ENCODE measurements at regions not wholly inside any gene's neighbourhood (a gene's known extent, or its start where the extent isn't known, plus 50 kb on each side); places are given as distances from the start of the nearest gene placed in this dataset.
A peak's percentile ranks its signal among the peaks of the same experiment; 100 is the strongest.
"Not testable (repeated sequence)": the region's sequence is repeated elsewhere in the genome, so short reads cannot be mapped to it uniquely, and the experiment has no call there.

DNA sequence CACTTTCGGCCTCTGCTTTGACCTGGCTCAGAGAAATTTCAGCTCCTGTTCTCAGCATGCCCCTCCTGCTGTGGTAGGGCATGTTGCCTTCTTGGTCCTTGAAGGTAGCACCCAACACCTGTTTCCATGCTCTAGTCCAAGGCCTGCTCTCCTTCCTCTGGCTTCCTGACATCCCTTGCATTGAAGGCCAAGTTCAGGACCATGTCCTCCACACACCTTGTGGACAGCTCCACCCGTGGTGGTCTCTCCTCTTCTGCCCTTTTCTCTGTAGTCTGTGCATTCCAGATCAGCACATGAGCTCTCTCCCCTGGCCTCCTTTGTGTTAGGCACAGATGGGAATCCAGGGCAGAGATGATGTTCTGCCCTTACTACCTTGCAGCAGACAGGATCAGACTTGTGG is 225.3 kb downstream of the ADAMTS15 start:
- DNase-seq (ENCODE audit: low read depth): no peak
- TF ChIP-seq, protein P1, sequence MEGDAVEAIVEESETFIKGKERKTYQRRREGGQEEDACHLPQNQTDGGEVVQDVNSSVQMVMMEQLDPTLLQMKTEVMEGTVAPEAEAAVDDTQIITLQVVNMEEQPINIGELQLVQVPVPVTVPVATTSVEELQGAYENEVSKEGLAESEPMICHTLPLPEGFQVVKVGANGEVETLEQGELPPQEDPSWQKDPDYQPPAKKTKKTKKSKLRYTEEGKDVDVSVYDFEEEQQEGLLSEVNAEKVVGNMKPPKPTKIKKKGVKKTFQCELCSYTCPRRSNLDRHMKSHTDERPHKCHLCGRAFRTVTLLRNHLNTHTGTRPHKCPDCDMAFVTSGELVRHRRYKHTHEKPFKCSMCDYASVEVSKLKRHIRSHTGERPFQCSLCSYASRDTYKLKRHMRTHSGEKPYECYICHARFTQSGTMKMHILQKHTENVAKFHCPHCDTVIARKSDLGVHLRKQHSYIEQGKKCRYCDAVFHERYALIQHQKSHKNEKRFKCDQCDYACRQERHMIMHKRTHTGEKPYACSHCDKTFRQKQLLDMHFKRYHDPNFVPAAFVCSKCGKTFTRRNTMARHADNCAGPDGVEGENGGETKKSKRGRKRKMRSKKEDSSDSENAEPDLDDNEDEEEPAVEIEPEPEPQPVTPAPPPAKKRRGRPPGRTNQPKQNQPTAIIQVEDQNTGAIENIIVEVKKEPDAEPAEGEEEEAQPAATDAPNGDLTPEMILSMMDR (IDR thresholded peaks at IDR 0.05; ENCODE audit: insufficient read depth, low read depth, low read length): no peak
- no peak overlapping the region for H3K4me3 ChIP-seq (ENCODE audit: low read depth, low read length)

DNA sequence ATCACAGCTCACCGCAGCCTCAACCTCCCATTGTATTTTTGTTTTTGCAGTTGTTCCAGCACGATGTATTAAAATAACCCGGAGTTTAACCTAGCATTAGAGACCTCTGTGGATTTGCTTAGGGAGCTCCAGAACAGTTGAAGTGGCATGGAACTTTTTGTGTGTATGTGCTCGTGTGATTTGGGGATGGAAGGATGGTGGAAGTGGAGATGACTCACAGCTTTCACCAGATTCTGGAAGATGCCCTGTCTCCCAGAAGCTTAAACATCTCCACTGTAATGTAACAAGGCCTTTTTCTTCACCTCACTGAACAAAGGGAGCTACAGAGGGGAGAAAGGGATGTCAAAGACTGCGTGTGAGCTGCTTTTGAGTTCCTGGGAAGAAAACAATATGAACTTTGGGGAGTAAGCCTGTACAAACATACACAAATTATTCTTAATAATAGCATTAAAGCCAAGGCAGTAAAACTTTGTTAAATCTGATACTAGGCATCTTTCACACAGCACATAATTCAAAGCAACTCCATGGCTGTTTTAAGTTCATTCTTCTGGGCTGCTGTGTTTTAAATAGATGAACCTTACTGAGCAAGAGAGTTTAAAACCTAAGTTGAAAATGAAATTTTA is 226.4 kb downstream of the ADAMTS15 start:
- H3K4me3 ChIP-seq (ENCODE audit: low read depth, low read length): no peak overlapping the region
- TF ChIP-seq, protein P1 (IDR thresholded peaks at IDR 0.05; ENCODE audit: insufficient read depth, low read depth, low read length): no peak
- DNase-seq (ENCODE audit: low read depth): peak; percentile 28

DNA sequence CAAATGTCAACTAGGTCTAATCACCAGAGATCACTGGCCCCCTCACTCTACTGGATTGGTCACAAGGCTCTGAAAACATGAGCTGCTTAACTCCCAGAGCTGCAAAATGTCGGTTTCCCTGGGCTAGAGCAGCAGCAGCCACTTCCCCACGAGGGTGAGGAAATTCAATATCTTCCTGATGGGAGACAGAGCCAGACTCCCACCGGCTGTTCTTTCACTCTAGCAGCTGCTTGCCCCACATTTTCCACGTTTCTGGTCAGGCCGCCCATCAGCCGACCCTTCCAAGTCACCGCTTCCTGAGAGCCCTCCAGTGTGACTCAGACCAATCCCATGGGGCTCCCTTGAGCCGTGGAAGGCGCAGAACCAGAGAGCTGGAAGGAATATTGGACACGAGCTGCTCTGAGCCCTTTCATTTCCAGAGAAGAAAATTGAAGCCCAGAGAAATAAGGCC is 227.0 kb downstream of the ADAMTS15 start:
- DNase-seq (ENCODE audit: low read depth): peak; percentile 75
- TF ChIP-seq, protein P1 (IDR thresholded peaks at IDR 0.05; ENCODE audit: insufficient read depth, low read depth, low read length): no peak
- no peak overlapping the region for H3K4me3 ChIP-seq (ENCODE audit: low read depth, low read length)

DNA sequence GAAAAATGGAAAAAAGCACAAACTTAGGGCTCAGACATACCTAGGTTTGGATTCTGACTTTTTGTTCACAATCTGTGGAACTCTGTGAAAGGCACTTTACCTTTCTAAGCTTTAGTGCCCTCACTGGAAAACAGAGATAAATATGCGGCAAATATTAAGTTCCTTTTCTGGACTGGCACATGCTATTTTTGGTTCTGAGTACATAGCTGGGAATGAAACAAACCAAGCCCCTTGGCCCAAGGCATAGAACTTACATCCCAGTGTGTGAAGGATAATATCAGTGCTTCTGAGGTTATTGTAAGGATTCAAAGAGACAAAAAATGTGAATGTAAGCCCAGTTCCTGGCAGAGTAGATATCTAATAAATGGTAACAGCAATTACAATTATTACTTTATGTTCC is 227.5 kb downstream of the ADAMTS15 start:
- H3K4me3 ChIP-seq (ENCODE audit: low read depth, low read length): no peak overlapping the region
- DNase-seq (ENCODE audit: low read depth): no peak
- TF ChIP-seq, protein P1 (IDR thresholded peaks at IDR 0.05; ENCODE audit: insufficient read depth, low read depth, low read length): no peak

DNA sequence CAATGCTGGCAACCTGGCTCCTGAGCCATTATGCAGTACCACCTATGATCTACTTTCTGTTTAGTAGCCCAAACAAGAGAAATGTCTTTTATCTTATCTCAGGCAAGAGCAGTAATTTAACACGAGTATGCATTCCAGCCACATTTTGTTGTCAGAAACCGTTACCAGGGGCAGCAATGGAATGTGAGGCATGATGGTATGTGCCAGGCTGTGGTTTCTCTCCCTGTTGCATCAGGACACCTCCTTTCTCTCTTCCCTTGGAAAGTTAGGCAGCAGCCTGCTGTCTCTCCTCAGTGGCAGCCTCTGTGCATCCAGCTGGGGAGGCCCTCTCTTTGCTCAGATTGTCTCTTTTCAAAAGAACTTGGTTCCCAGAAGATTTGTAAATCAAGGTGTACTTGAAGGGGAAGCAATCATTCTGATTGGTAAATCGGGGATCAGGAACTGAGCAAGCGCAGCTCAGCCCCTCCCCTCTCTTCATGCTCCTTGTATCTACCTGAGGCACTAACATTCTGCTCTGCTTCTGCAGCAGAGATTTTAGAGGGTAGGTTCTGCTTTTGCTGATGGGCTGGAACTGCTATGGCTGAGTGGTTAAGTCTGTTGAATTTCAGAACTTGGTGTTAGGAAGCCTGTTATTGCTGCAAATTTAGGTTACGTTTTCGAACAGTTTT is 229.2 kb downstream of the ADAMTS15 start:
- peak; percentile 83 for DNase-seq (ENCODE audit: low read depth)
- H3K4me3 ChIP-seq (ENCODE audit: low read depth, low read length): no peak overlapping the region
- TF ChIP-seq, protein P1 (IDR thresholded peaks at IDR 0.05; ENCODE audit: insufficient read depth, low read depth, low read length): no peak

DNA sequence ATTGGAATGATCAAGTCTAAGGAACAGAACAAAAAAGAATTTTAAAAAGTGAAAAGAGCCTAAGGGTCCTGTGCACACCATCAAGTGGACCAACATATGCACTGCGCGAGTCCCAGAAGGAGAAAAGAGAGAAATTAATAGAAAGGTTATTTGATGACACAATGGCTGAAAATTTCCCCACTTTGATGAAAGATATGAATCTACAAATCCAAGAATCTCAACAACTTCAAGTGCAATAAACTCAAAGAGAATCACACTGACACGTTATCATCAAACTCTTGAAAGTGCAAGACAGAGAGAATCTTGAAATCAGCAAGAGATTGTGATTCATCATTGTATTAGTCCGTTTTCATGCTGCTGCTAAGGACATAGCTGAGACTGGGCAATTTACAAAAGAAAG is 230.8 kb downstream of the ADAMTS15 start:
- no peak overlapping the region for H3K4me3 ChIP-seq (ENCODE audit: low read depth, low read length)
- no peak for DNase-seq (ENCODE audit: low read depth)
- TF ChIP-seq, protein P1 (IDR thresholded peaks at IDR 0.05; ENCODE audit: insufficient read depth, low read depth, low read length): no peak

DNA sequence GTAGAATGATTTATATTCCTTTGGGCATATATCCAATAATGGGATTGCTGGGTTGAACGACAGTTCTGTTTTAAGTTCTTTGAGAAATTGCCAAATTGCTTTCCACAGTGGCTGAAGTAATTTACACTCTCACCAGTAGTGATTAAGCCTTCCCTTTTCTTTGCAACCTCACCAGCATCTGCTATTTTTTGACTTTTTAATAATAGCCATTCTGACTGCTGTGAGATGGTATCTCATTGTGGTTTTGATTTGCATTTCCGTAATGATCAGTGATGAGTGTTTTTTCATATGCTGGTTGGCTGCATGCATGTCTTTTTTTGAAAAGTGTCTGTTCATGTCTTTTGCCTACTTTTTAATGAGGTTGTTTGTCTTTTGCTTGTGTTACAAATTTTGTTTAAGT is 233.8 kb downstream of the SNX19 start:
- not testable (repeated sequence) for DNase-seq (ENCODE audit: low read depth); H3K4me3 ChIP-seq (ENCODE audit: low read depth, low read length)
